ENCODE measurements at regions not wholly inside any gene's neighbourhood (a gene's known extent, or its start where the extent isn't known, plus 50 kb on each side); places are given as distances from the start of the nearest gene placed in this dataset.

GRCh38 chr5:115028557-115028956 is 141.2 kb downstream of the TRIM36 start:
- TF ChIP-seq CTCF (IDR thresholded peaks at IDR 0.05), result no peak
- TF ChIP-seq POLR2A (IDR thresholded peaks at IDR 0.05), result no peak

Data from body of pancreas (tissue), 4 donors.